Brain microvascular endothelial cell (primary cell): ENCODE measurements at regions not wholly inside any gene's neighbourhood (a gene's known extent, or its start where the extent isn't known, plus 50 kb on each side); places are given as distances from the start of the nearest gene placed in this dataset.

Experiments
- DNase-seq: peaks from one replicate; pipeline ENCODE4 v3.0.0-alpha.2; 2020
- H3K27ac ChIP-seq: fragments of 250-450 bp; sonication (Bioruptor Pico); 2 replicates; pipeline ENCODE4 v1.5.1; 2020; ENCODE audit warnings: mild to moderate bottlenecking, moderate library complexity
- H3K27me3 ChIP-seq: fragments of 250-450 bp; sonication (Bioruptor Pico); replicated peaks from 2 replicates; pipeline ENCODE4 v1.5.1; 2020; ENCODE audit warnings: mild to moderate bottlenecking
- H3K36me3 ChIP-seq: fragments of 250-450 bp; sonication (Bioruptor Pico); replicated peaks from 2 replicates; pipeline ENCODE4 v1.5.1; 2020; ENCODE audit warnings: mild to moderate bottlenecking
- H3K4me3 ChIP-seq: 2 replicates; pipeline ENCODE4 v1.5.1; 2011; ENCODE audit warnings: low read depth, mild to moderate bottlenecking, control low read depth, low read length, moderate library complexity
- in situ Hi-C: cut with HindIII; loops from 2 replicates; pipeline ENCODE4 v1.10.0; 2017; ENCODE audit warnings: low sequenced_read_pairs, low pct_ligation_motif_present
- TF ChIP-seq, protein P1 (sequence below): IDR thresholded peaks from 2 replicates; pipeline ENCODE4 v1.5.1; 2011; ENCODE audit warnings: low read depth, mild to moderate bottlenecking, moderate library complexity, low read length, control low read depth, inconsistent platforms; ENCODE audit errors: missing control alignments

DNA sequence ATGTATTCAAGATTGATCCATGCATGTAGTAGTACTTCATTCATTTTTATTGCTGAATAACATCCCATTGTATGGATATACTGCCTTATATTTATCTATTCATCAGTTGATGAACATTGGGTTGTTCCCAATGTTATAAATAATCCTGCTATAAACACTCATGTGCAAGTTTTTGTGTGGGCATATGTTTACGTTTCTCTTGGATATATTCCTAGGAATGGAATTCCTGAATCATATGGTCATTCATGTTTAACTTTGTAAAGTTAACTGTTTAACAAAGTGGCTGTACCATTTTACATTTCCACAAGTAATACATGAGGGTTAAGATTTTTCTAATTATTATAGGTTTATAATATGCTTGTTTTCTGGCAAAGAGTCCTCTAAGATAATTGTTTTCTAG, 1568.2 kb upstream of the SEL1L start:
- no peak overlapping the region for H3K4me3 ChIP-seq
- H3K27ac ChIP-seq, result no peak overlapping the region
- no peaks in the 10 kb centered on the region for H3K36me3 ChIP-seq
- DNase-seq, result no peak
- TF ChIP-seq, protein P1, sequence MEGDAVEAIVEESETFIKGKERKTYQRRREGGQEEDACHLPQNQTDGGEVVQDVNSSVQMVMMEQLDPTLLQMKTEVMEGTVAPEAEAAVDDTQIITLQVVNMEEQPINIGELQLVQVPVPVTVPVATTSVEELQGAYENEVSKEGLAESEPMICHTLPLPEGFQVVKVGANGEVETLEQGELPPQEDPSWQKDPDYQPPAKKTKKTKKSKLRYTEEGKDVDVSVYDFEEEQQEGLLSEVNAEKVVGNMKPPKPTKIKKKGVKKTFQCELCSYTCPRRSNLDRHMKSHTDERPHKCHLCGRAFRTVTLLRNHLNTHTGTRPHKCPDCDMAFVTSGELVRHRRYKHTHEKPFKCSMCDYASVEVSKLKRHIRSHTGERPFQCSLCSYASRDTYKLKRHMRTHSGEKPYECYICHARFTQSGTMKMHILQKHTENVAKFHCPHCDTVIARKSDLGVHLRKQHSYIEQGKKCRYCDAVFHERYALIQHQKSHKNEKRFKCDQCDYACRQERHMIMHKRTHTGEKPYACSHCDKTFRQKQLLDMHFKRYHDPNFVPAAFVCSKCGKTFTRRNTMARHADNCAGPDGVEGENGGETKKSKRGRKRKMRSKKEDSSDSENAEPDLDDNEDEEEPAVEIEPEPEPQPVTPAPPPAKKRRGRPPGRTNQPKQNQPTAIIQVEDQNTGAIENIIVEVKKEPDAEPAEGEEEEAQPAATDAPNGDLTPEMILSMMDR, result no peak
- H3K27me3 ChIP-seq, result no peaks in the 10 kb centered on the region
- in situ Hi-C loops, result no loop called here

DNA sequence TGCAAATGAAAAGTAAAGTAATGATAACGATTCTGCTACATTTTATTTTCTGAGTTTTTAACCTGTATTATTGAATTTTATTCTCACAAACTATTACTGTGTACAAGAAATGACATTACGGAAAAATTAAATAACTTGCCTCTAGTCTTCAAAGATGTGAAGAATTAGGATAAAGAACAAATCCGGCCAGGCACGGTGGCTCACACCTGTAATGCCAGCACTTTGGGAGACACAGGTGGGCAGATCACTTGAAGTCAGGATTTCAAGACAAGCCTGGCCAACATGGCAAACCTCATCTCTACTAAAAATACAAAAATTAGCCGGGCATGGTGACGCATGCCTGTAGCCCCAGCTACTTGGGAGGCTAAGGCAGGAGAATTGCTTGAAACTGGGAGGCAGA, 1584.4 kb upstream of the SEL1L start:
- in situ Hi-C loops, result no loop called here
- TF ChIP-seq, protein P1, result no peak
- no peak overlapping the region for H3K4me3 ChIP-seq
- H3K27ac ChIP-seq, result no peak overlapping the region
- H3K27me3 ChIP-seq, result no peaks in the 10 kb centered on the region
- no peaks in the 10 kb centered on the region for H3K36me3 ChIP-seq
- DNase-seq, result no peak

DNA sequence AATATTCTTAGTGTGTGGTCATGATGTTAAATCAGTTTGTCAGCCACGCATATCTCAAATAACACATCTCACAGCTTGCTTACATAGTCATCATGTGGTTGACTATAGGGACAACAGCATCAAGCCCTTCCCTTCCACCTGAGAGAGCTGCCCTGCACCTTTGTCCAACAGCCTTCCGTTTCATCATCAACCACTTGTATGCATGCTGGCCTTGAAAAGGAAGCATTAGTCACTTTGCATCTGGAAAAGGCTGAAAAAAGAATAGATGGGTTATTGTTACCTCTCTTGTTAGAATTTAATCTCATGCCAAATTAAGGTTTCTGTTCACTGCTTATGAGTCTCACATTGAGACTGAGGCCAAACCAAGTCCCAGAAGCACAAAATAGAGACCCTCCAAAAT, 1586.5 kb upstream of the SEL1L start:
- TF ChIP-seq, protein P1, result no peak
- DNase-seq, result no peak
- H3K27ac ChIP-seq, result no peak overlapping the region
- H3K27me3 ChIP-seq, result no peaks in the 10 kb centered on the region
- no peaks in the 10 kb centered on the region for H3K36me3 ChIP-seq
- in situ Hi-C loops, result no loop called here
- no peak overlapping the region for H3K4me3 ChIP-seq

DNA sequence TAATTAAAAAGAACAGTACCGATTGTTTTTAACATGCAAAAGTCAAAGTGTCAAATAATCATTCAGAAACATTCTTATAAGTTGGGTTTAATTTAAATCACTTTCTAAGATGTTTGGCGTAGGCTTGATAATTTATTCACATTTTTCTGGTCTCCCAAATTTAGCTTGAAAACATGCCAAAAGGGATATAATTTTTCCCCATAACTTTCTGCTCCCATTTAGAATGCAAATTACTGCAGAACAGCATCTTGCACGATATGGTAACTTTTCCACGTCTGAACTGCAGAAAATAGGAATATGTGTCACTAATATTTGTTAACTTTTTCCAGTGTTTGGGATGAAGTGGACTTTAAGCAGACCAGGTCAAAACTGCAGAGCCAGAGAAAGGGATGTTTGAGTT, 1592.4 kb upstream of the SEL1L start:
- TF ChIP-seq, protein P1, result no peak
- no peaks in the 10 kb centered on the region for H3K27me3 ChIP-seq
- DNase-seq, result no peak
- H3K4me3 ChIP-seq, result no peak overlapping the region
- in situ Hi-C loops, result no loop called here
- no peaks in the 10 kb centered on the region for H3K36me3 ChIP-seq
- no peak overlapping the region for H3K27ac ChIP-seq

DNA sequence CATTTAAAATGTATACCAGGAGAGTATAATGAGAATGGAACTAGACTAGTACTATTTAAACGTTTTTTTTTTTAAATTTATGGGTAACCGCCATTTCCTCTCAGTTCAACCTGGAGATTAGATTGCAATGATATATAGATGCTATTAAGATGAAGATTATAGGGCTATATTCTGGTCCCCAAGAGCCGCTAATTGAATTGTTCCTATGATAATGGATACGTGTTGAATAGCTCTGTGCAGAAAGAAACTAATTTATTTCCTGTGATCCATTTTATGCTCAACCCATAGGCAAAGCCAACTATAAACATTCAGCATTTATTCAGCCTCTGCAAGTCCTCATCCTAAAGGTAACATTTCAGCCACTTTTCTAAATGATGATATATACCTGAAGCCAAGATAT, 1595.1 kb upstream of the SEL1L start:
- H3K4me3 ChIP-seq, result no peak overlapping the region
- TF ChIP-seq, protein P1, result no peak
- H3K27me3 ChIP-seq, result no peaks in the 10 kb centered on the region
- in situ Hi-C loops, result no loop called here
- no peaks in the 10 kb centered on the region for H3K36me3 ChIP-seq
- no peak for DNase-seq
- no peak overlapping the region for H3K27ac ChIP-seq

DNA sequence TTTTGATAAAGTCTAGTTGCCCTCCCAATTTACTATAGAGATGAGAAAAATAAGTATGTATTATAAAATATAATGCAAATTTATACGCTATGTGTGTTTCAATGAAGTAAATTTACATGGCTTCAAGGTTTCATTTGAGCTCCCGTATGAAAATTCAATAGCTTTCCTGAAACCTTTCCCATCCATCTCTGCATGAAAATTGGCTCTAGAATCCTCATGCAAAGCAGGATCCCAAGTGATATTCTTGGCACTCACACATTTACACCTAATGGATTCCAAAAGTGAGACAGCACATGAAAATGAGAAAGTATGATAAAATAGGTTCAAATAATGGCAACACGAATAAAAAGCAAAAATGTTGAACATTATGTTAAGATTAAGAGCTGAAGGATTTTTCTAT, 1595.8 kb upstream of the SEL1L start:
- H3K36me3 ChIP-seq, result no peaks in the 10 kb centered on the region
- no peak for DNase-seq
- no peaks in the 10 kb centered on the region for H3K27me3 ChIP-seq
- in situ Hi-C loops, result no loop called here
- no peak overlapping the region for H3K4me3 ChIP-seq
- TF ChIP-seq, protein P1, result no peak
- H3K27ac ChIP-seq, result no peak overlapping the region
